Fibroblast of skin of right quadriceps (primary cell): ENCODE measurements at regions not wholly inside any gene's neighbourhood (a gene's known extent, or its start where the extent isn't known, plus 50 kb on each side); places are given as distances from the start of the nearest gene placed in this dataset.
"Not testable (repeated sequence)": the region's sequence is repeated elsewhere in the genome, so short reads cannot be mapped to it uniquely, and the experiment has no call there.

Source experiments
- DNase-seq: peaks from one replicate; pipeline ENCODE4 v3.0.0-alpha.2; 2013

GRCh38 chr11:119586181-119586580 is 142.8 kb downstream of the NECTIN1 start:
- DNase-seq: no peak

GRCh38 chr11:119585043-119585781 is 143.8 kb downstream of the NECTIN1 start:
- no peak for DNase-seq

GRCh38 chr11:119584193-119585042 is 144.6 kb downstream of the NECTIN1 start:
- DNase-seq: peak; percentile 87

- DNase-seq: no peak
These were observed 145.4 kb downstream of the NECTIN1 start for GRCh38 chr11:119583585-119583984.

- DNase-seq: not testable (repeated sequence)
These were observed 147.6 kb downstream of the NECTIN1 start for GRCh38 chr11:119581396-119581795.

- no peak for DNase-seq
These were observed 148.2 kb downstream of the NECTIN1 start for GRCh38 chr11:119580751-119581150.

GRCh38 chr11:119580081-119580480 is 148.9 kb downstream of the NECTIN1 start:
- DNase-seq: no peak

GRCh38 chr11:119578521-119579191 is 150.3 kb downstream of the NECTIN1 start:
- DNase-seq: no peak

GRCh38 chr11:119573858-119574257 is 150.9 kb upstream of the THY1 start:
- DNase-seq: no peak

- DNase-seq: no peak
These were observed 149.8 kb upstream of the THY1 start for GRCh38 chr11:119572481-119573424.

- no peak for DNase-seq
These were observed 148.3 kb upstream of the THY1 start for GRCh38 chr11:119571311-119571710.

- peak; percentile 90 for DNase-seq
These were observed 145.0 kb upstream of the THY1 start for GRCh38 chr11:119567688-119568582.

- DNase-seq: no peak
These were observed 143.3 kb upstream of the THY1 start for GRCh38 chr11:119566319-119566718.

- not testable (repeated sequence) for DNase-seq
These were observed 142.7 kb upstream of the THY1 start for GRCh38 chr11:119565693-119566092.

- DNase-seq: no peak
These were observed 138.0 kb upstream of the THY1 start for GRCh38 chr11:119560961-119561360.

- no peak for DNase-seq
These were observed 137.3 kb upstream of the THY1 start for GRCh38 chr11:119560291-119560690.

GRCh38 chr11:119552106-119552485 is 129.1 kb upstream of the THY1 start:
- no peak for DNase-seq

- DNase-seq: peak; percentile 21
These were observed 128.6 kb upstream of the THY1 start for GRCh38 chr11:119551420-119552105.

GRCh38 chr11:119550053-119550752 is 127.2 kb upstream of the THY1 start:
- peak; percentile 14 for DNase-seq

GRCh38 chr11:119547511-119547910 is 124.5 kb upstream of the THY1 start:
- DNase-seq: no peak
